IMR-90 (cell line): ENCODE measurements at regions not wholly inside any gene's neighbourhood (a gene's known extent, or its start where the extent isn't known, plus 50 kb on each side); places are given as distances from the start of the nearest gene placed in this dataset.
A peak's percentile ranks its signal among the peaks of the same experiment; 100 is the strongest.

ENCODE experiments used
- ATAC-seq: fragments of 200-7000 bp; cut with Tn5 transposase; 2 replicates; pipeline ENCODE4 v1.9.1; 2020; ENCODE audit warnings: low read depth, mild to moderate bottlenecking, moderate library complexity
- BruUV-seq: library from RNA; stranded (reverse); fragments of 400-500 nt; replicated peaks from 2 replicates; lab custom pipeline; 2021; lab: Mats Ljungman, UMichigan
- CTCF ChIA-PET: fragments of 300-600 bp; formaldehyde crosslinking; extraction: SDS; loops from one replicate; lab custom pipeline; 2021; ENCODE audit warnings: antibody characterized with exemption; lab: Yijun Ruan, JAX
- POLR2A ChIA-PET: fragments of 300-600 bp; sonication (Branson Sonifier 250); formaldehyde crosslinking; loops from one replicate; lab custom pipeline; 2022; ENCODE audit warnings: antibody characterized with exemption; ENCODE audit not compliant: unreplicated experiment; lab: Charles Lee
- DNase-seq: peaks from one replicate; pipeline ENCODE4 v3.0.0; 2013
- H2AFZ ChIP-seq: replicated peaks from 2 replicates; pipeline ENCODE3; 2013; ENCODE audit warnings: low read length, mild to moderate bottlenecking; ENCODE audit not compliant: poor library complexity
- H2AK5ac ChIP-seq: 2 replicates; pipeline ENCODE4 v1.6.1; 2013; ENCODE audit warnings: low read depth, low read length, inconsistent platforms
- H2AK9ac ChIP-seq: replicated peaks from 2 replicates; pipeline ENCODE3; 2013; ENCODE audit warnings: mild to moderate bottlenecking, low read depth, low read length, moderate library complexity; ENCODE audit not compliant: poor library complexity
- H2BK120ac ChIP-seq: 2 replicates; pipeline ENCODE4 v1.6.1; 2013; ENCODE audit warnings: low read depth, low read length, inconsistent platforms
- H2BK15ac ChIP-seq: 3 replicates; pipeline ENCODE4 v1.6.1; 2013; ENCODE audit warnings: low read depth, low read length, inconsistent platforms
- H2BK20ac ChIP-seq: 2 replicates; pipeline ENCODE4 v1.6.1; 2013; ENCODE audit warnings: low read depth, mild to moderate bottlenecking, inconsistent platforms, low read length, moderate library complexity
- H2BK5ac ChIP-seq: 2 replicates; pipeline ENCODE4 v1.6.1; 2013; ENCODE audit warnings: mild to moderate bottlenecking, low read depth, low read length, inconsistent platforms; ENCODE audit not compliant: poor library complexity, severe bottlenecking
- H3K14ac ChIP-seq: replicated peaks from 2 replicates; pipeline ENCODE4 v1.6.1; 2013; ENCODE audit warnings: low read depth, low read length, inconsistent platforms
- H3K18ac ChIP-seq: 2 replicates; pipeline ENCODE4 v1.6.1; 2013; ENCODE audit warnings: low read depth, low read length, control low read depth
- H3K23ac ChIP-seq: 2 replicates; pipeline ENCODE4 v1.6.1; 2013; ENCODE audit warnings: low read depth, low read length, inconsistent platforms
- H3K27ac ChIP-seq: 2 replicates; pipeline ENCODE4 v1.5.1; 2013; ENCODE audit warnings: mild to moderate bottlenecking, control low read depth, low read length; ENCODE audit not compliant: insufficient read depth
- H3K27me3 ChIP-seq: 2 replicates; pipeline ENCODE4 v1.6.1; 2013; ENCODE audit warnings: low read length; ENCODE audit not compliant: control insufficient read depth, insufficient read depth
- H3K36me3 ChIP-seq: 2 replicates; pipeline ENCODE4 v1.6.1; 2013; ENCODE audit warnings: low read length, mixed read lengths; ENCODE audit not compliant: control insufficient read depth, insufficient read depth
- H3K4ac ChIP-seq: 2 replicates; pipeline ENCODE4 v1.6.1; 2013; ENCODE audit warnings: low read depth, low read length, inconsistent platforms
- H3K4me1 ChIP-seq: 2 replicates; pipeline ENCODE4 v1.6.1; 2013; ENCODE audit warnings: low read length, mixed read lengths; ENCODE audit not compliant: control insufficient read depth, insufficient read depth
- H3K4me2 ChIP-seq: 2 replicates; pipeline ENCODE4 v1.6.1; 2013; ENCODE audit warnings: low read depth, mild to moderate bottlenecking, control low read depth, low read length, moderate library complexity
- H3K4me3 ChIP-seq: 2 replicates; pipeline ENCODE4 v1.5.1; 2013; ENCODE audit warnings: low read depth, mild to moderate bottlenecking, control low read depth, low read length, moderate library complexity; ENCODE audit not compliant: insufficient read depth
- H3K56ac ChIP-seq: 2 replicates; pipeline ENCODE4 v1.6.1; 2013; ENCODE audit warnings: low read length, inconsistent platforms; ENCODE audit not compliant: insufficient read depth; ENCODE audit errors: extremely low read depth
- H3K79me1 ChIP-seq, 2 experiments: 2 replicates each; pipeline ENCODE4 v1.6.1; 2013; ENCODE audit warnings: low read length in 2 of 2, inconsistent platforms in 1 of 2, low read depth in 1 of 2
- H3K9ac ChIP-seq: 2 replicates; pipeline ENCODE4 v1.6.1; 2013; ENCODE audit warnings: low read depth, low read length, control low read depth
- H3K9me1 ChIP-seq: 2 replicates; pipeline ENCODE4 v1.6.1; 2013; ENCODE audit warnings: low read length, inconsistent platforms; ENCODE audit not compliant: insufficient read depth
- H3K9me3 ChIP-seq: 2 replicates; pipeline ENCODE4 v1.6.1; 2013; ENCODE audit warnings: low read length; ENCODE audit not compliant: control insufficient read depth, insufficient read depth
- H4K20me1 ChIP-seq: 2 replicates; pipeline ENCODE4 v1.6.1; 2013; ENCODE audit warnings: low read length, inconsistent platforms; ENCODE audit not compliant: insufficient read depth
- H4K5ac ChIP-seq: 2 replicates; pipeline ENCODE4 v1.6.1; 2013; ENCODE audit warnings: mild to moderate bottlenecking, low read depth, low read length, control low read depth
- H4K8ac ChIP-seq, 2 experiments: 2 replicates each; pipeline ENCODE4 v1.6.1; 2013; ENCODE audit warnings: low read depth in 2 of 2, low read length in 2 of 2, control low read depth in 1 of 2, inconsistent platforms in 1 of 2
- H4K91ac ChIP-seq: 2 replicates; pipeline ENCODE4 v1.6.1; 2013; ENCODE audit warnings: low read depth, low read length, inconsistent platforms; ENCODE audit not compliant: insufficient read depth
- BHLHE40 ChIP-seq: fragments of 150-350 bp; IDR thresholded peaks from 2 replicates; pipeline ENCODE4 v1.6.1; 2016; ENCODE audit warnings: mild to moderate bottlenecking, low read depth, low read length
- CEBPB ChIP-seq: IDR thresholded peaks from 2 replicates; pipeline ENCODE4 v1.6.1; 2012; ENCODE audit warnings: low read depth, low read length, improper control_type of control experiment
- CHD1 ChIP-seq: IDR thresholded peaks from 2 replicates; pipeline ENCODE4 v1.6.1; 2012; ENCODE audit warnings: low read depth, low read length, improper control_type of control experiment
- CTCF ChIP-seq: conservative IDR thresholded peaks from 2 replicates; pipeline ENCODE4 v1.5.1; 2012; ENCODE audit warnings: mild to moderate bottlenecking, low read depth, low read length, improper control_type of control experiment
- ELK1 ChIP-seq: fragments of 150-350 bp; IDR thresholded peaks from 2 replicates; pipeline ENCODE4 v1.6.1; 2016; ENCODE audit warnings: low read depth, mild to moderate bottlenecking, low read length, moderate library complexity, borderline replicate concordance
- FOS ChIP-seq: fragments of 150-350 bp; IDR thresholded peaks from 2 replicates; pipeline ENCODE4 v1.6.1; 2016; ENCODE audit warnings: low read depth, low read length
- MAZ ChIP-seq: IDR thresholded peaks from 2 replicates; pipeline ENCODE4 v1.6.1; 2012; ENCODE audit warnings: low read depth, mild to moderate bottlenecking, low read length, improper control_type of control experiment, moderate library complexity, borderline replicate concordance
- MXI1 ChIP-seq: IDR thresholded peaks from 2 replicates; pipeline ENCODE4 v1.6.1; 2012; ENCODE audit warnings: low read depth, mild to moderate bottlenecking, low read length, moderate library complexity, borderline replicate concordance
- NFE2L2 ChIP-seq: fragments of 150-350 bp; IDR thresholded peaks from 2 replicates; pipeline ENCODE4 v1.6.1; 2016; ENCODE audit warnings: low read depth, mild to moderate bottlenecking, low read length
- POLR2A ChIP-seq: IDR thresholded peaks from 2 replicates; pipeline ENCODE4 v1.6.1; 2012; ENCODE audit warnings: mild to moderate bottlenecking, low read depth, low read length
- RAD21 ChIP-seq: IDR thresholded peaks from 2 replicates; pipeline ENCODE4 v1.6.1; 2012; ENCODE audit warnings: low read length, improper control_type of control experiment
- RCOR1 ChIP-seq: IDR thresholded peaks from 2 replicates; pipeline ENCODE4 v1.6.1; 2012; ENCODE audit warnings: mild to moderate bottlenecking, low read length, improper control_type of control experiment; ENCODE audit not compliant: insufficient replicate concordance
- SMC3 ChIP-seq: fragments of 150-350 bp; IDR thresholded peaks from 2 replicates; pipeline ENCODE4 v1.6.1; 2016; ENCODE audit warnings: low read depth, mild to moderate bottlenecking, antibody characterized with exemption, low read length, moderate library complexity
- WGBS, 2 experiments: methylation state at CpG; one replicate each; pipeline versions ENCODE4 v1.1.5 to v1.1.7; 2013; ENCODE audit warnings: missing lambda C conversion rate in 2 of 2; ENCODE audit not compliant: insufficient read length in 1 of 2; ENCODE audit errors: extremely low coverage in 2 of 2; 5-methylcytosine and 5-hydroxymethylcytosine counted together
- dilution Hi-C: fragments of 300-500 bp; cut with HindIII; formaldehyde crosslinking; loops from one replicate; pipeline ENCODE4 v1.14.3; 2018; ENCODE audit warnings: low sequenced_read_pairs; ENCODE audit not compliant: unreplicated experiment
- in situ Hi-C: fragments of 300-500 bp; cut with MboI; formaldehyde crosslinking; loops from 3 replicates; pipeline ENCODE4 v1.14.3; 2019; ENCODE audit warnings: low sequenced_read_pairs, inconsistent platforms, mixed read lengths
- intact Hi-C: fragments of 100-400 bp; cut with micrococcal nuclease; formaldehyde crosslinking; loops from 2 replicates; pipeline ENCODE4 v1.10.0; 2022
- TF ChIP-seq, protein P1 (sequence below): fragments of 150-350 bp; IDR thresholded peaks from 2 replicates; pipeline ENCODE4 v1.6.1; 2017; ENCODE audit warnings: mild to moderate bottlenecking, antibody characterized with exemption, low read length, low read depth

GRCh38 chr16:79767421-79768275, 167.1 kb upstream of the MAF start:
- Histone ChIP-seq H3K4me3 (no peak overlapping the region), H2BK5ac (no peak overlapping the region), H2AK5ac (no peak overlapping the region), H3K9me1 (no peaks in the 10 kb centered on the region), H4K91ac (no peak overlapping the region), H2BK20ac (no peak overlapping the region), H3K14ac (no peak overlapping the region), H3K36me3 (no peaks in the 10 kb centered on the region), H3K9me3 (peaks cover 3% of the 10 kb centered on the region), H4K5ac (no peak overlapping the region), H2BK120ac (no peak overlapping the region), H3K56ac (no peak overlapping the region), H3K4me2 (0 out of 2 replicates have a peak overlapping the region, but pooled peaks have one; percentile 65), H3K4me1 (no peaks in the 10 kb centered on the region), H3K79me1 (no peaks in the 10 kb centered on the region), H2AFZ (peak overlapping the region; percentile 30), H4K20me1 (no peaks in the 10 kb centered on the region), H2AK9ac (no peak overlapping the region), H3K23ac (no peak overlapping the region), H3K27ac (no peak overlapping the region), H4K8ac (no peak overlapping the region), H2BK15ac (no peak overlapping the region), H3K18ac (no peak overlapping the region), H3K9ac (no peak overlapping the region), H3K27me3 (no peaks in the 10 kb centered on the region), H3K4ac (no peak overlapping the region)
- intact Hi-C loops (no loop called here), dilution Hi-C loops (no loop called here), in situ Hi-C loops (no loop called here)
- no peak for ATAC-seq
- no peak for DNase-seq
- CTCF ChIA-PET, result interaction anchor here (0.6 to 1.2 kb wide), 2 partner anchors 159 to 1583 kb away, joined by 3 to 6 read pairs; no protein-coding TSS in a partner anchor
- BruUV-seq, result no TSS peak
- WGBS, 2 experiments, result 43% methylated on average over 3 of the region's 7 CpGs; no CpG with 5 or more reads in 1 of the 2 experiments
- POLR2A ChIA-PET, result no interaction called here
- TF ChIP-seq NFE2L2, result no peak
- TF ChIP-seq FOS, result no peak
- TF ChIP-seq RCOR1, result no peak
- TF ChIP-seq POLR2A, result no peak
- TF ChIP-seq ELK1, result no peak
- TF ChIP-seq, protein P1, sequence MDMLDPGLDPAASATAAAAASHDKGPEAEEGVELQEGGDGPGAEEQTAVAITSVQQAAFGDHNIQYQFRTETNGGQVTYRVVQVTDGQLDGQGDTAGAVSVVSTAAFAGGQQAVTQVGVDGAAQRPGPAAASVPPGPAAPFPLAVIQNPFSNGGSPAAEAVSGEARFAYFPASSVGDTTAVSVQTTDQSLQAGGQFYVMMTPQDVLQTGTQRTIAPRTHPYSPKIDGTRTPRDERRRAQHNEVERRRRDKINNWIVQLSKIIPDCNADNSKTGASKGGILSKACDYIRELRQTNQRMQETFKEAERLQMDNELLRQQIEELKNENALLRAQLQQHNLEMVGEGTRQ, result no peak
- TF ChIP-seq CEBPB, result no peak
- TF ChIP-seq RAD21, result no peak
- TF ChIP-seq CHD1, result no peak
- no peak for TF ChIP-seq SMC3
- TF ChIP-seq MXI1, result no peak
- TF ChIP-seq BHLHE40, result no peak
- TF ChIP-seq CTCF, result no peak
- TF ChIP-seq MAZ, result no peak
